Heart left ventricle (tissue), 13 donors: ENCODE measurements at regions not wholly inside any gene's neighbourhood (a gene's known extent, or its start where the extent isn't known, plus 50 kb on each side); places are given as distances from the start of the nearest gene placed in this dataset.

Experiments
- POLR2A ChIP-seq, 2 donors: fragments of 450-650 bp; IDR thresholded peaks; one replicate each; pipeline ENCODE4 v1.6.1; 2017; ENCODE audit warnings: antibody characterized with exemption in 2 of 2, mild to moderate bottlenecking in 2 of 2, moderate library complexity in 2 of 2
- TF ChIP-seq, protein P1 (sequence below), 12 donors: fragments of 200-600 bp; sonication (generic) in 4 of 12; IDR thresholded peaks; one replicate each; pipeline versions ENCODE4 v1.5.0 to v1.8.0; 2018 to 2022; ENCODE audit warnings: antibody characterized with exemption in 12 of 12, mild to moderate bottlenecking in 5 of 12
- donor health status: ischemic (EF 13 %, LVEDD 7.1; RV severe dilation, severe dysfunction).
- donor health status: DM: no; HTN: yes; CAD: no.
- donor health status: DM: no; HTN: no; CAD: no.
- donor health status: ischemic (EF 25% LVEDD 6.9; RV normal size, moderate dysfunction).
- donor health status: ischemic (EF 25% LVEDD 5.7; RV mildly dilated, moderate dysfunction).
- donor health status: ischemic (EF 35%, LVEDD 5.7; RV mildly dilated, moderate dysfunction).
- donor health status: nonischemic (EF 11% LVEDD 7.7; RV severe dilation, severe dysfunction).
- donor health status: DM: yes; HTN: yes; CAD: no.
- donor health status: PGD.
- donor health status: ischemic (EF 29% LVEDD 5.4; RV normal size, mild dysfunction).
- donor health status: nonischemic (EF 23%, LVEDD 6.1; RV moderate dilation, normal function).

DNA sequence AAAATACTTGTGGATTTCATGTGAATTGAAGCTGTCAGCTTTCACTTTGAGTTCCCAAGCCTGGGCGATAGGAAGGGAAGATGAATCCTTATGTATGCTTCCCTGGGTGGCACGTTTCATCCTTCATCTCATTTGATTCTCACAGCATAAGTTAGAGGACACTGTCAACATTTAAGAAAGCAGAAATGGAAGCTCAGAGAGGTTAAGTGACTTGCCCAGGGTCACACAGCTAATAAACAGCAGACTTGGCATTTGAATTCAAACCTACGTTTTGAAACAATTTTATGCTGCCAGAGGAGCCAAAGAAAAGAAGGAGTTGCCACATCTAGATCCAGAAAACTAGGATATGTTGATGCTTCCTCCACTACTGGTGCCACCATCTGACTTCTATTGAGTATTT is 108.3 kb upstream of the GPR139 start:
- no peak for TF ChIP-seq POLR2A (IDR thresholded peaks at IDR 0.05)
- TF ChIP-seq, protein P1, sequence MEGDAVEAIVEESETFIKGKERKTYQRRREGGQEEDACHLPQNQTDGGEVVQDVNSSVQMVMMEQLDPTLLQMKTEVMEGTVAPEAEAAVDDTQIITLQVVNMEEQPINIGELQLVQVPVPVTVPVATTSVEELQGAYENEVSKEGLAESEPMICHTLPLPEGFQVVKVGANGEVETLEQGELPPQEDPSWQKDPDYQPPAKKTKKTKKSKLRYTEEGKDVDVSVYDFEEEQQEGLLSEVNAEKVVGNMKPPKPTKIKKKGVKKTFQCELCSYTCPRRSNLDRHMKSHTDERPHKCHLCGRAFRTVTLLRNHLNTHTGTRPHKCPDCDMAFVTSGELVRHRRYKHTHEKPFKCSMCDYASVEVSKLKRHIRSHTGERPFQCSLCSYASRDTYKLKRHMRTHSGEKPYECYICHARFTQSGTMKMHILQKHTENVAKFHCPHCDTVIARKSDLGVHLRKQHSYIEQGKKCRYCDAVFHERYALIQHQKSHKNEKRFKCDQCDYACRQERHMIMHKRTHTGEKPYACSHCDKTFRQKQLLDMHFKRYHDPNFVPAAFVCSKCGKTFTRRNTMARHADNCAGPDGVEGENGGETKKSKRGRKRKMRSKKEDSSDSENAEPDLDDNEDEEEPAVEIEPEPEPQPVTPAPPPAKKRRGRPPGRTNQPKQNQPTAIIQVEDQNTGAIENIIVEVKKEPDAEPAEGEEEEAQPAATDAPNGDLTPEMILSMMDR (IDR thresholded peaks at IDR 0.05) = no peak
